ENCODE measurements at regions not wholly inside any gene's neighbourhood (a gene's known extent, or its start where the extent isn't known, plus 50 kb on each side); places are given as distances from the start of the nearest gene placed in this dataset.

DNA sequence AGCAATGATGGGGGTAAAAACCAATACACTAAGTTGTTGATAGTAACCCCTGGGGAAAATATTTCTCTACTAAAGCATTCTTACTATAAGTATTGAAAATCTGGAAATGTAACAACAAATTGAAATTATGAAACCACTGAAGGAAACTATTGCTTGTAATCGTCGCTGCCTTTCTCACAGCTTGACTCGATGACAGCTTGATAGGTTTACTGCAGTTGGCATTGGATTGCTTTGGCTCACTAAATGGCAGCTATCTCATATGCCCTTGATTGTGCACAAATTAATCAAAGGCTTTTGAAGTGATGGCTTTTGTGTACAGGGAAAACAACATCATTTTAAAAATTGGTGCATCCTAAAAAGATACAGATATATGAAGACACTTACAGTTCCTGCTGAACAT is 419.6 kb upstream of the TENM3 start:
- Histone ChIP-seq H2BK120ac (ENCODE audit: low read depth, low read length) (no peak overlapping the region), H3K27ac (ENCODE audit: insufficient read depth, low read length) (no peak overlapping the region), H3K9me1 (ENCODE audit: insufficient read depth, low read length) (peaks cover 3% of the 10 kb centered on the region; the same call in 1 of the 2 replicates), H3K4me3 (ENCODE audit: insufficient read depth, low read depth, low read length) (no peak overlapping the region), H3K23ac (ENCODE audit: low read depth, low read length) (no peak overlapping the region), H3K14ac (replicated peaks; ENCODE audit: low read depth, low read length) (no peak overlapping the region), H4K5ac (ENCODE audit: low read depth, low read length) (no peak overlapping the region), H2BK5ac (ENCODE audit: low read depth, low read length, poor library complexity, severe bottlenecking) (no peak overlapping the region), H4K20me1 (ENCODE audit: insufficient read depth, low read length) (no peaks in the 10 kb centered on the region), H3K18ac (ENCODE audit: low read depth, low read length) (no peak overlapping the region), H3K79me1 (ENCODE audit: low read depth in 1 of 2, low read length in 2 of 2) (no peaks in the 10 kb centered on the region), H2AK9ac (replicated peaks; ENCODE audit: low read depth, low read length, poor library complexity) (no peak overlapping the region), H4K8ac (ENCODE audit: low read depth in 2 of 2, low read length in 2 of 2) (no peak overlapping the region), H4K91ac (ENCODE audit: insufficient read depth, low read depth, low read length) (no peak overlapping the region), H3K4me1 (ENCODE audit: control insufficient read depth, insufficient read depth, low read length) (peaks cover 3% of the 10 kb centered on the region), H3K36me3 (ENCODE audit: control insufficient read depth, insufficient read depth, low read length) (no peaks in the 10 kb centered on the region), H3K9me3 (ENCODE audit: control insufficient read depth, insufficient read depth, low read length) (no peaks in the 10 kb centered on the region), H3K4me2 (ENCODE audit: low read depth, low read length) (no peak overlapping the region), H2BK15ac (ENCODE audit: low read depth, low read length) (no peak overlapping the region), H3K56ac (ENCODE audit: extremely low read depth, insufficient read depth, low read length) (no peak overlapping the region), H2AFZ (replicated peaks; ENCODE audit: low read length, poor library complexity) (no peak overlapping the region), H3K4ac (ENCODE audit: low read depth, low read length) (no peak overlapping the region), H2BK20ac (ENCODE audit: low read depth, low read length) (no peak overlapping the region), H3K9ac (ENCODE audit: low read depth, low read length) (no peak overlapping the region), H2AK5ac (ENCODE audit: low read depth, low read length) (no peak overlapping the region), H3K27me3 (ENCODE audit: control insufficient read depth, insufficient read depth, low read length) (no peaks in the 10 kb centered on the region)
- no TSS peak for BruUV-seq (replicated peaks)
- POLR2A ChIA-PET (ENCODE audit: unreplicated experiment), result no interaction called here
- no peak for ATAC-seq (ENCODE audit: low read depth)
- dilution Hi-C loops (cut with HindIII; ENCODE audit: low sequenced_read_pairs, unreplicated experiment), result no loop called here
- WGBS, 2 experiments (ENCODE audit: extremely low coverage in 2 of 2, insufficient read length in 1 of 2), result no CpG with 5 or more reads among the region's 3 CpGs
- DNase-seq, result no peak
- CTCF ChIA-PET, result interaction anchor here (0.8 kb wide), 1 partner anchor 24 kb away, joined by 3 read pairs; no protein-coding TSS in a partner anchor
- intact Hi-C loops (cut with micrococcal nuclease), result no loop called here
- in situ Hi-C loops (cut with MboI; ENCODE audit: low sequenced_read_pairs), result no loop called here
- TF ChIP-seq RAD21 (IDR thresholded peaks at IDR 0.05; ENCODE audit: low read length) (no peak), MAFK (IDR thresholded peaks at IDR 0.05; ENCODE audit: low read depth, low read length) (no peak), MAZ (IDR thresholded peaks at IDR 0.05; ENCODE audit: borderline replicate concordance, low read depth, low read length) (no peak)

Data from IMR-90 (cell line).